HUES48 (cell line): ENCODE measurements at regions not wholly inside any gene's neighbourhood (a gene's known extent, or its start where the extent isn't known, plus 50 kb on each side); places are given as distances from the start of the nearest gene placed in this dataset.

ENCODE experiments used
- H3K27ac ChIP-seq: one replicate; pipeline ENCODE4 v1.7.0; 2013; ENCODE audit warnings: low read depth, low read length, inconsistent platforms
- H3K27me3 ChIP-seq: 2 replicates; pipeline ENCODE4 v1.6.1; 2013; ENCODE audit warnings: mild to moderate bottlenecking, low read length; ENCODE audit not compliant: control insufficient read depth, insufficient read depth
- H3K36me3 ChIP-seq: 2 replicates; pipeline ENCODE4 v1.6.1; 2013; ENCODE audit warnings: low read length; ENCODE audit not compliant: control insufficient read depth, insufficient read depth
- H3K4me1 ChIP-seq: 2 replicates; pipeline ENCODE4 v1.6.1; 2013; ENCODE audit warnings: mild to moderate bottlenecking, low read length; ENCODE audit not compliant: control insufficient read depth, insufficient read depth
- H3K4me3 ChIP-seq: 2 replicates; pipeline ENCODE4 v1.5.1; 2013; ENCODE audit warnings: mild to moderate bottlenecking, low read depth, low read length
- H3K9ac ChIP-seq: 2 replicates; pipeline ENCODE4 v1.6.1; 2013; ENCODE audit warnings: mild to moderate bottlenecking, low read depth, low read length, moderate library complexity
- H3K9me3 ChIP-seq: 2 replicates; pipeline ENCODE4 v1.6.1; 2013; ENCODE audit warnings: low read length; ENCODE audit not compliant: control insufficient read depth, insufficient read depth

DNA sequence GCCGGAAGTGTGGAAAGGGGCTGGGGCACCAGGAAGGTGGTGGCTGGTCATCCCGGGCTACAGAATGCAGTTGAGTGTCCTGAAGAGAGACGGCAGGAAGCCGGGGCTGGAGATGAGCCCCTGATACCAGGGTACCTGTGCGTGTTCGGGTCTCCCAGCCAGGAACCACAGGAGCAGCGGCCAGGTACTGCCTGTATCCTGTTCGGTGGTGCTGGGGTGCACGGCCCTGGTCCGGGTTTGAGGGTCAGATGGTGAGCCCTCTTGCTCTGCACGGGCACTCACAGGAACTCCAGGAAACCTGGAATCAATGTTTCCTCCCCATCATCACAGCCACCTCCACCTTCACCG lies 253.1 kb upstream of the B3GAT1 start:
- Histone ChIP-seq H3K9me3 (peaks cover 12% of the 10 kb centered on the region), H3K4me1 (no peaks in the 10 kb centered on the region), H3K27ac (no peak overlapping the region), H3K4me3 (no peak overlapping the region), H3K27me3 (no peaks in the 10 kb centered on the region), H3K36me3 (no peaks in the 10 kb centered on the region), H3K9ac (no peak overlapping the region)

GRCh38 chr11:134664447-134665187 lies 252.6 kb upstream of the B3GAT1 start:
- Histone ChIP-seq H3K4me1 (no peaks in the 10 kb centered on the region), H3K9ac (no peak overlapping the region), H3K9me3 (peaks cover 12% of the 10 kb centered on the region), H3K4me3 (no peak overlapping the region), H3K27ac (no peak overlapping the region), H3K27me3 (no peaks in the 10 kb centered on the region), H3K36me3 (no peaks in the 10 kb centered on the region)

GRCh38 chr11:134663506-134664313 lies 251.7 kb upstream of the B3GAT1 start:
- Histone ChIP-seq H3K9me3 (peaks cover 12% of the 10 kb centered on the region), H3K27me3 (no peaks in the 10 kb centered on the region), H3K27ac (no peak overlapping the region), H3K4me1 (no peaks in the 10 kb centered on the region), H3K36me3 (no peaks in the 10 kb centered on the region), H3K4me3 (no peak overlapping the region), H3K9ac (no peak overlapping the region)

GRCh38 chr11:134662629-134663360 lies 250.8 kb upstream of the B3GAT1 start:
- Histone ChIP-seq H3K27me3 (no peaks in the 10 kb centered on the region), H3K4me3 (no peak overlapping the region), H3K36me3 (no peaks in the 10 kb centered on the region), H3K9me3 (peaks cover 12% of the 10 kb centered on the region), H3K27ac (no peak overlapping the region), H3K4me1 (no peaks in the 10 kb centered on the region), H3K9ac (no peak overlapping the region)

- Histone ChIP-seq H3K36me3 (no peaks in the 10 kb centered on the region), H3K4me1 (no peaks in the 10 kb centered on the region), H3K9ac (no peak overlapping the region), H3K4me3 (no peak overlapping the region), H3K9me3 (peaks cover 12% of the 10 kb centered on the region), H3K27ac (no peak overlapping the region), H3K27me3 (no peaks in the 10 kb centered on the region)
Measured at GRCh38 chr11:134661660-134662059, 249.6 kb upstream of the B3GAT1 start.

DNA sequence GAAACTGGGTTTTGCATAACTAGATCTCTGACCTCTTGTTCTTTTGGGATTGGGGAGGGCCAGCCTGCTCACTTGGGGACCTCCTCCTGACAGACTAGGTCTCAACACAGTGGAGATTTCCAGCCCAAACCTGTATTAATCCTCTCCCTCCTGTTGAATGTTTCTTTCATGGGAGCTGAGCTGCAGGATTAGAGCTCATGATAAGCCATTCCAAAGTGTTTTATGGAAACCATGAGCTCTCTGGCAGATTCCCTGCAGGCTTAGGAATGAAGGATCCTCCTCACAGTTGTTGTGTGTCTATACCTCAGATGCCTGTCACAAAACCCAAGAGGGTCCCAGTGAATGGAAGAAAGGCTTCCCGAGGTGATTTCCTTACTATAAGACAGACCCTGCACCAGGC lies 248.4 kb upstream of the B3GAT1 start:
- Histone ChIP-seq H3K27ac (no peak overlapping the region), H3K4me3 (no peak overlapping the region), H3K9ac (no peak overlapping the region), H3K4me1 (no peaks in the 10 kb centered on the region), H3K9me3 (peaks cover 12% of the 10 kb centered on the region), H3K27me3 (no peaks in the 10 kb centered on the region), H3K36me3 (no peaks in the 10 kb centered on the region)

DNA sequence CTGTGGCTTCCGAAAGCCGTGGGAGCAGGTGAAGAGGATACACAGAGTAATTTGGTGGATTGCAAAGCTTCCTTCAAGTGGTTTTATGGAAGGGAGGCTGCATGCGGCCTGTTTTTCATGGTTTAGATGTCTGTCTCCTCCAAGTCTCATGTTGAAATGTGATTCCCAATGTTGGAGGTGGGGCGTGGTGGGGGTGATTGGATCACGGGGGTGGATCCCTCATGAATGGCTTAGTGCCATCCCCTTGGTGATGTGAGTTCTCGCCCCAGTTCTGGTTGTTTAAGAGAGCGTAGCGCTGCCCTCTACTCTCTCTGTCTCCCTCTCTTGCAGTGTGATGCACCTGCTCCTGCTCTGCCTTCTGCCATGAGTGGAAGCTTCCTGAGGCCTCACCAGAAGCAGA lies 247.8 kb upstream of the B3GAT1 start:
- Histone ChIP-seq H3K36me3 (no peaks in the 10 kb centered on the region), H3K9me3 (peaks cover 12% of the 10 kb centered on the region), H3K9ac (no peak overlapping the region), H3K27ac (no peak overlapping the region), H3K27me3 (no peaks in the 10 kb centered on the region), H3K4me1 (no peaks in the 10 kb centered on the region), H3K4me3 (no peak overlapping the region)

GRCh38 chr11:134658481-134659225 lies 246.6 kb upstream of the B3GAT1 start:
- Histone ChIP-seq H3K27me3 (no peaks in the 10 kb centered on the region), H3K27ac (no peak overlapping the region), H3K36me3 (no peaks in the 10 kb centered on the region), H3K9me3 (peaks cover 12% of the 10 kb centered on the region), H3K4me3 (no peak overlapping the region), H3K9ac (no peak overlapping the region), H3K4me1 (0 out of 2 replicates have a peak, but pooled peaks cover 2% of the 10 kb centered on the region)

- Histone ChIP-seq H3K9ac (no peak overlapping the region), H3K27me3 (no peaks in the 10 kb centered on the region), H3K9me3 (peaks cover 12% of the 10 kb centered on the region), H3K4me1 (0 out of 2 replicates have a peak, but pooled peaks cover 2% of the 10 kb centered on the region), H3K4me3 (no peak overlapping the region), H3K27ac (no peak overlapping the region), H3K36me3 (no peaks in the 10 kb centered on the region)
Measured at GRCh38 chr11:134657631-134658030, 245.6 kb upstream of the B3GAT1 start.

DNA sequence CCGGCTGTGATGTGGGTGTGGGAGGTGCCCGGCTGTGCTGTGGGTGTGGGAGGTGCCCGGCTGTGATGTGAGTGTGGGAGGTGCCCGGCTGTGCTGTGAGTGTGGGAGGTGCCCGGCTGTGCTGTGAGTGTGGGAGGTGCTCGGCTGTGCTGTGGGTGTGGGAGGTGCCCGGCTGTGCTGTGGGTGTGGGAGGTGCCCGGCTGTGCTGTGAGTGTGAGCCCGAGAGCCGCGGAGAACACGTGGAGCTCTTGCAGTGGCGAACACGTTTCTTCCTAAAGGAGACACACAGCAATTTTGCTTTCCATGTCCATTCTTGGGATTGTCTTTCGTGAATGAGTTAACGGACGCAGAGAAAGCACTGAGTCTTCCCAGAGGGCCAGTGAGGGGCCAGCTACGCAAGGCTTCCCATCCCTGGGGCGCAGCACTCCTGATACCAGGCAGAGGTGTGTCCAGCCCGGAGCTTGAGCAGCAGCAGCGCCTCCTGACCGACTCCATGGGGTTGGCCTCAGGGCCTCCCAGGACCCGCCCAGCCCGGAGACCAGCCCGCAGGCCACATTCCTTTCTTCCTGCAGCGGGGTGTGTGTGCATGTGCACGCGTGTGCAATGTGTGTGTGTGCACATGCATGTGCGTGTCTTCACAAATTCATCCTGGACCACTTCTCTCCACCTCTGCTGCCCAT lies 245.0 kb upstream of the B3GAT1 start:
- Histone ChIP-seq H3K9me3 (peaks cover 12% of the 10 kb centered on the region), H3K4me3 (no peak overlapping the region), H3K4me1 (0 out of 2 replicates have a peak, but pooled peaks cover 2% of the 10 kb centered on the region), H3K36me3 (no peaks in the 10 kb centered on the region), H3K9ac (no peak overlapping the region), H3K27me3 (no peaks in the 10 kb centered on the region), H3K27ac (no peak overlapping the region)
